T47D (cell line): ENCODE measurements at regions not wholly inside any gene's neighbourhood (a gene's known extent, or its start where the extent isn't known, plus 50 kb on each side); places are given as distances from the start of the nearest gene placed in this dataset.

Experiments used
- DNase-seq, 2 experiments: peaks; one replicate each; pipeline versions ENCODE4 v3.0.0 to v3.0.0-alpha.2; 2011 to 2012; ENCODE audit warnings: low read depth in 1 of 2, low spot score in 1 of 2
- JUND ChIP-seq: IDR thresholded peaks from 2 replicates; pipeline ENCODE4 v1.6.1; 2012; ENCODE audit warnings: low read depth
- in situ Hi-C: cut with HindIII; loops from 2 replicates; pipeline ENCODE4 v1.10.0; 2016; ENCODE audit warnings: low sequenced_read_pairs, low pct_unique_long_range_greater_than_20kb

- TF ChIP-seq JUND: no peak
- in situ Hi-C loops: no loop called here
- no peak for DNase-seq
These were observed 296.0 kb downstream of the TBX15 start for GRCh38 chr1:118692143-118692542.

- no peak for TF ChIP-seq JUND
- in situ Hi-C loops: no loop called here
- DNase-seq: no peak
These were observed 299.3 kb downstream of the TBX15 start for GRCh38 chr1:118688891-118689290.

- in situ Hi-C loops: no loop called here
- no peak for TF ChIP-seq JUND
- DNase-seq: no peak
These were observed 326.3 kb downstream of the TBX15 start for GRCh38 chr1:118661769-118662320.

GRCh38 chr1:118660769-118661168 lies 327.4 kb downstream of the TBX15 start:
- DNase-seq: no peak
- TF ChIP-seq JUND: no peak
- in situ Hi-C loops: no loop called here

- in situ Hi-C loops: no loop called here
- DNase-seq: no peak
These were observed 328.5 kb downstream of the TBX15 start for GRCh38 chr1:118659646-118660045.

GRCh38 chr1:118650107-118650807 lies 337.9 kb downstream of the TBX15 start:
- no peak for TF ChIP-seq JUND
- no peak for DNase-seq
- in situ Hi-C loops: no loop called here

More at GRCh38 chr1:118659646-118660045, 328.5 kb downstream of the TBX15 start:
- TF ChIP-seq JUND: no peak

- DNase-seq: no peak
- in situ Hi-C loops: no loop called here
- no peak for TF ChIP-seq JUND
These were observed 338.6 kb downstream of the TBX15 start for GRCh38 chr1:118649369-118650106.

GRCh38 chr1:118636004-118636403 lies 352.1 kb downstream of the TBX15 start:
- 0 out of 2 replicates have a peak, but pooled peaks have one; percentile 49 for TF ChIP-seq JUND
- in situ Hi-C loops: no loop called here
- DNase-seq: peak in 1 of 2 experiments; percentile 92

GRCh38 chr1:118627435-118627834 lies 360.7 kb downstream of the TBX15 start:
- no peak for TF ChIP-seq JUND
- DNase-seq: no peak
- in situ Hi-C loops: no loop called here

GRCh38 chr1:118621839-118622238 lies 366.3 kb downstream of the TBX15 start:
- no peak for TF ChIP-seq JUND
- no peak for DNase-seq
- in situ Hi-C loops: no loop called here

GRCh38 chr1:118618618-118619340 lies 369.4 kb downstream of the TBX15 start:
- DNase-seq: peak in 1 of 2 experiments; percentile 72
- in situ Hi-C loops: no loop called here
- TF ChIP-seq JUND: no peak

GRCh38 chr1:118617916-118618315 lies 370.2 kb downstream of the TBX15 start:
- in situ Hi-C loops: no loop called here

More at GRCh38 chr1:118617916-118618315, 370.2 kb downstream of the TBX15 start:
- peak in 1 of 2 experiments; percentile 61 for DNase-seq
- no peak for TF ChIP-seq JUND
